Immature natural killer cell (primary cell): ENCODE measurements at regions not wholly inside any gene's neighbourhood (a gene's known extent, or its start where the extent isn't known, plus 50 kb on each side); places are given as distances from the start of the nearest gene placed in this dataset.

ENCODE experiments used
- DNase-seq, 3 donors: peaks; one replicate each; pipeline ENCODE4 v3.0.0; 2022; ENCODE audit warnings: mixed read lengths in 1 of 3
- H3K27ac Mint-ChIP-seq, 6 donors: one replicate each; pipeline ENCODE4 v1.8.0; 2020; ENCODE audit warnings: mixed read lengths in 6 of 6, mild to moderate bottlenecking in 5 of 6, inconsistent platforms in 4 of 6, moderate library complexity in 3 of 6
- H3K27me3 Mint-ChIP-seq, 3 donors: one replicate each; pipeline ENCODE4 v1.8.0; 2020 to 2021; ENCODE audit warnings: low read depth in 3 of 3, mild to moderate bottlenecking in 3 of 3, mixed read lengths in 3 of 3, moderate library complexity in 3 of 3, inconsistent platforms in 1 of 3
- H3K36me3 Mint-ChIP-seq, 3 donors: one replicate each; pipeline ENCODE4 v1.8.0; 2020; ENCODE audit warnings: mixed read lengths in 3 of 3, inconsistent platforms in 2 of 3, mild to moderate bottlenecking in 2 of 3
- H3K4me1 Mint-ChIP-seq, 2 donors: one replicate each; pipeline ENCODE4 v1.8.0; 2020; ENCODE audit warnings: inconsistent platforms in 2 of 2, mild to moderate bottlenecking in 2 of 2, mixed read lengths in 2 of 2, moderate library complexity in 1 of 2
- H3K4me3 Mint-ChIP-seq, 5 donors: one replicate each; pipeline ENCODE4 v1.8.0; 2020; ENCODE audit warnings: mild to moderate bottlenecking in 5 of 5, mixed read lengths in 5 of 5, inconsistent platforms in 3 of 5, moderate library complexity in 3 of 5
- H3K9me3 Mint-ChIP-seq, 6 donors: one replicate each; pipeline ENCODE4 v1.8.0; 2020; ENCODE audit warnings: mild to moderate bottlenecking in 6 of 6, mixed read lengths in 6 of 6, inconsistent platforms in 4 of 6, moderate library complexity in 3 of 6

DNA sequence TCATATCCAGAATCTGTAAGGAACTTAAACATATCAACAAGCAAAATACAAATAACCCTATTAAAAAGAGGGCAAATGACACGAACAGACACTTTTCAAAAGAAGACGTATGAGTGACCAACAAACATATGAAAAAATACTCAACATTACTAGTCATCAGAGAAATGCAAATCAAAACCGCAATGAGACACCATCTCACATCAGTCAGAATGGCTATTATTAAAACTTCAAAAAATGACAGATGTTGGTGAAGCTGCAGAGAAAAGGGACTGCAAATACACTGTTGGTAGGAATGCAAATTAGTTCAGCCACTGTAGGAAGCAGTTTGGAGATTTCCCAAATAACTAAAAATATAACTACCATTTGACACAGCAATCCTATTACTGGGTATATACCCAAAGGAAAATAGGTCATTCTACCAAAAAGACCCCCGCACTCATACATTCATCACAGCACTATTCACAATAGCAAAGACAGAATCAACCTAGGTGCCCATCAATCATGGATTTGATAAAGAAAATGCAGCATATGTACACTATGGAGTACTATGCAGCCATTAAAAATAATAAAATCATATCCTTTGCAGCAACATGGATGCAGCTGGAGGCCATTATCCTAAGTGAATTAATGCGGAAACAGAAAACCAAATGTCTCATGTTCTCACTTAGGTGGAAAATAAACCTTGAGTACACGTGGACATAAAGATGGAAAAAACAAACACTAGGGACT, 230.1 kb upstream of the RAB4A start:
- H3K4me3 Mint-ChIP-seq = no peak overlapping the region
- H3K36me3 Mint-ChIP-seq = peaks cover 3 to 4% (median 4%) of the 10 kb centered on the region in 3 donors
- peaks cover 0 to 2% (median under 1%) of the 10 kb centered on the region in 6 donors for H3K9me3 Mint-ChIP-seq
- no peak overlapping the region for H3K27ac Mint-ChIP-seq
- peaks cover 5 to 32% (median 11%) of the 10 kb centered on the region in 3 donors for H3K27me3 Mint-ChIP-seq
- no peak for DNase-seq
- H3K4me1 Mint-ChIP-seq = peaks cover 17 to 22% of the 10 kb centered on the region in 2 donors

DNA sequence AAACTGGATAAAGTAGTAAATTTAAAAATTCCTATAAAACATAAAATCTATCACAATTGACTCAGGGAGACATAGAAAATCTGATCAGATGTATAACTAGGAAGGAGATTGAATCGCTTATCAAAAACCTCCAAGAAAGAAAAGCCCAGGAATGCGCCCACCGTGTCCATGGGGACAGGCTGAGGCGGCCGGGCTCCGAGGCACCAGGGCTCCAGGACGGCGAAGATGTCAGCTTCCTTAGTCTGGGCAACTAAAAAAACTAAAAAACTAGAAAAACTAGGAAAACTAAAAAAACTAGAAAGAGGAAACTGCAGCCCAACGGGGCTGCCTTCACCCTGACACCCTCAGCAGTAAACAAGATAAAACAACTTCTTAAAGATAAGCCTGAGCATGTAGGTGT, 229.0 kb upstream of the RAB4A start:
- no peak for DNase-seq
- Mint-ChIP-seq H3K27me3 (peaks cover 5 to 32% (median 10%) of the 10 kb centered on the region in 3 donors), H3K27ac (no peak overlapping the region), H3K4me1 (peaks cover 5 to 10% of the 10 kb centered on the region in 2 donors), H3K4me3 (no peak overlapping the region), H3K9me3 (peaks cover 0 to 2% (median under 1%) of the 10 kb centered on the region in 6 donors), H3K36me3 (peaks cover 3 to 4% (median 4%) of the 10 kb centered on the region in 3 donors)

DNA sequence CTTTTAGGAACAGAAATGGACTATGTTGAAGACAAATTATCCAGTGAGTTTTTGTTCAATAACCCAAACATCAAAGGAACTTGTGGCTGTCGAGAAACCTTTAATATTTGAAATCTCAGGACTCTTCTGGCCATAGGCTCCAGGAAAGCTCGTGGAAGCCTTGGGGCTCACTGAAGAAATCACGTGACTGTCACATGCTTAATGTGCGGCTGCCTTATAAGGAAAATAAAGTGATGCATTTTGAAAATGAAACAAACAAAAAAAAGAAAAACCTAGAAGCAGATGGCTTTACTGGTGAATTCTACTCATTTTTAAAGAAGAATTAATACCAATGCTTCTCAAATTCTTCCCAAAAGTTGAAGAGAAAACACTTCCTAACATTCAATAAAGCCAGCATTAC, 228.4 kb upstream of the RAB4A start:
- H3K27ac Mint-ChIP-seq = no peak overlapping the region
- H3K27me3 Mint-ChIP-seq = peaks cover 5 to 36% (median 11%) of the 10 kb centered on the region in 3 donors
- H3K36me3 Mint-ChIP-seq = peaks cover 3 to 4% (median 4%) of the 10 kb centered on the region in 3 donors
- peaks cover 0 to 2% (median under 1%) of the 10 kb centered on the region in 6 donors for H3K9me3 Mint-ChIP-seq
- no peak overlapping the region for H3K4me3 Mint-ChIP-seq
- peaks cover 0 to 6% of the 10 kb centered on the region in 2 donors for H3K4me1 Mint-ChIP-seq
- no peak for DNase-seq

DNA sequence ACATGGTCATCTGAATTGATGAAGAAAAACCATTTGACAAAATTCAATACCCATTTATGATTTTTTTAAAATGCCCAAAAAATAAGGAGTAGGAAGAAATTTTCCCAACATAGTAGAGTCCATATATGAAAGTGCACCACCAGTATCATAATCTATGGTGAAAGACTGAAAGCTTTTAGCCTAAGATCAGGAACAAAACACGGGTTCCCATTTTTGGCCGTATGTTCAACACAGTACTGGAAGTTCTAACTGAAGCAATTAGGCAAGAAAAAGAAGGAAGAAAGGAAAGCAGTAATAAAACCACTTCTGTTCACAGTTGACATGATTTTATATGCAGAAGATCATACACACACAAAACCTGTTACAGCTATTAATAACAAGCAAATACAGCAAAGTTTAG, 227.8 kb upstream of the RAB4A start:
- Mint-ChIP-seq H3K36me3 (peaks cover 0 to 4% (median 4%) of the 10 kb centered on the region in 3 donors), H3K27ac (no peak overlapping the region), H3K4me3 (no peak overlapping the region), H3K4me1 (peaks cover 0 to 4% of the 10 kb centered on the region in 2 donors), H3K9me3 (peaks cover 0 to 4% (median under 1%) of the 10 kb centered on the region in 6 donors), H3K27me3 (peaks cover 5 to 34% (median 11%) of the 10 kb centered on the region in 3 donors)
- DNase-seq = no peak

DNA sequence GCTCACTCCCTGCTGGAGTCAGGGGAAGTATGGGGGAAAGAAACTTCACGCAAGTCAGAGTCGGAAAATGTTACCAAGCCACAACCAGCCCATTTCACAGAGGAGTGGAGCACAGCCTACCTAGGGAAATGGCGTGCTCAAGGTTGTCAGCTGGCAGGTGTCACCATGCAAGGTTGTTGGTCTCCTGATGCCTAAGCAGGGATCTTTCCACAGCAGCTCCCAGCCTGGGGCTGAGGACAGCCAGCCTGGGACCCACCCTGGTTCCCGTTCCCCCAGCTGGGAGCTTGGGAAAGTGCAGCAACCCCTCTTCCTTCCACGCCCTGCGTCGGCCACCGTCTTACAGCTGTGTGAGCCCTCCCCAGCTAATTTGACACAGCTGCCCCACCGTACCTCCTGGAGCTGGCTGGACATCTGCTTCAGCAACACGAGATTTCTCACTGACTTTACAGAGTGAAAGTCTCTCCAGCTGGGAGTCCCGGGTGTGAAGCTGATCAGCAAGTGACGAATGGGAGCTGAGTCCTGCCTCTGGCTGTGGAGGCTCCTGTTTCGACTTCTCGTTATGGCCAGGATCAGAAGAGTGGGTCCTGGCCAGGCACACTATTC, 224.6 kb upstream of the RAB4A start:
- Mint-ChIP-seq H3K27ac (no peak overlapping the region), H3K4me1 (no peaks in the 10 kb centered on the region), H3K9me3 (peaks cover 0 to 2% (median 0%) of the 10 kb centered on the region in 6 donors), H3K36me3 (peaks cover 0 to 4% (median 0%) of the 10 kb centered on the region in 3 donors), H3K4me3 (no peak overlapping the region), H3K27me3 (peaks cover 5 to 22% (median 5%) of the 10 kb centered on the region in 3 donors)
- DNase-seq = no peak

DNA sequence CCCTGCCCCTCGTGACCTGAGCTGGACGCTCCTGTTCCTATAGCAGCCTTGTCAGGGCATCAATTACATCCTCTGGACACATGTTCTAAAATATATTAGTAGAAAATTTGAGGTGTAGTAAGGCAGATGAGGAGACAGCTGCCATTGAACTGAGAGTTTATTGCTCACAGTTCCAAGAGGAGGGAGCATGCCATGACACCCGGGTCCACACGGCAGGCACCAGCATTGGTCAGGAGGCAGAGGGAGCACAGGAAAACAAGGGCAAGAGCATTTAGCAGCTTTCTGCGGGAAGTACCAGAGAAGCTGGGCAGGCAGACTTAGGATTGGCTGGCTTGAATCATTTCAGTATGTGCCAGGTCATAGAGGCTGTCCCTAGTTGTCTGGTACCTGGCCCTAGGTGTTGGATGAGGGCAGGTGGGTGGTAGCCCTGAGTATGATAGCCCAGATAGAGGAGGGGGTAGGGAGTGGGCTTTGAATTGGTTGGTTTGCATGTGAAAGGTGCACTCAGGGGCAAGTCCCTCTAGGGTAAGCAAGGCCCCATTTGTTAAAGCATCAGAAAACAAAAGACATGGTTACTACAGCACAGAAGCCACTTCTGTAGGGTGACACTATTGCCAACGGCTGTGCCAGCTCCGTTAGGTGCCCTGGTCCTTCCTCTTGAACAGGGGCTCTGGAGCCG, 223.6 kb upstream of the RAB4A start:
- Mint-ChIP-seq H3K4me3 (no peak overlapping the region), H3K27me3 (peaks cover 5 to 16% (median 5%) of the 10 kb centered on the region in 3 donors), H3K4me1 (no peaks in the 10 kb centered on the region), H3K27ac (no peak overlapping the region), H3K9me3 (peaks cover 0 to 5% (median 0%) of the 10 kb centered on the region in 6 donors), H3K36me3 (peaks cover 0 to 4% (median 0%) of the 10 kb centered on the region in 3 donors)
- DNase-seq = no peak

DNA sequence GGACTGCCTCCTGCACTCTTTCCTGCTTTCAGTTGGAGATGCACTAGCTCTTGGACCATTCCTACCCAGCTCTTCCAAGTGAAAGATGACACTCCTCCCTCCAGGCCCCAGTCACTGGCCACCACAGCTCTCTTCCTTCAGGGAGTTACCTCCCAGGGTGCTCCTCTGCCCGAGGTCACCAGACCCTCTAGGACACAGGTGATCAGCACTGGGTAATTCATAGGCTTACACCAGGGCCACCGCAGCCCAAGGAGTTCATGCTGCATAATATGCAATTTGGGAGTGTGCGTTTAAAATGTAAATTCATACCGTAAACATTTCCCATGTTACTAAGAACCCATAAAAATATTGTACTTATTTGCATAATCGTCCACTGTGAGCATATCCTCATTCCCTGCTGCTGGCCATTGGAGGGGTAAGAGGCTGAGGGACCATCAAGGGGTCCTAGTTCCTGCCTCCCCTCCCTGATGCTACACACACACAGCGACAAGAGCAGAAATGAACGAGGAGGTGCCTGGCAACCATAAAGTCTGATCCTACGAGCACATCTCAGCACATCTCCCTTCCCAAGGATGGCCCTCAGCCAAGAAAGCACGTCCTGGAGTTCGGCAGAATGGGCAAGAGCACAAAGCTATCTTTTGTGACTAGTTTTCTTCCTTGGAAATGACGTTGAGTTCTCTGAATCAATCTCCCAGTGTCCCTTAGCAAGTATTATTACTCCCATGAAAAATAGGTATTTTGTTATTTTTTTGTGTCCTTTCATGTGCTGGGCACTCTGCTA, 222.9 kb upstream of the RAB4A start:
- no peaks in the 10 kb centered on the region for H3K4me1 Mint-ChIP-seq
- no peak for DNase-seq
- H3K36me3 Mint-ChIP-seq = peaks cover 0 to 4% (median 0%) of the 10 kb centered on the region in 3 donors
- H3K9me3 Mint-ChIP-seq = peaks cover 0 to 5% (median 0%) of the 10 kb centered on the region in 6 donors
- H3K4me3 Mint-ChIP-seq = no peak overlapping the region
- H3K27me3 Mint-ChIP-seq = peaks cover 5 to 16% (median 5%) of the 10 kb centered on the region in 3 donors
- H3K27ac Mint-ChIP-seq = no peak overlapping the region

DNA sequence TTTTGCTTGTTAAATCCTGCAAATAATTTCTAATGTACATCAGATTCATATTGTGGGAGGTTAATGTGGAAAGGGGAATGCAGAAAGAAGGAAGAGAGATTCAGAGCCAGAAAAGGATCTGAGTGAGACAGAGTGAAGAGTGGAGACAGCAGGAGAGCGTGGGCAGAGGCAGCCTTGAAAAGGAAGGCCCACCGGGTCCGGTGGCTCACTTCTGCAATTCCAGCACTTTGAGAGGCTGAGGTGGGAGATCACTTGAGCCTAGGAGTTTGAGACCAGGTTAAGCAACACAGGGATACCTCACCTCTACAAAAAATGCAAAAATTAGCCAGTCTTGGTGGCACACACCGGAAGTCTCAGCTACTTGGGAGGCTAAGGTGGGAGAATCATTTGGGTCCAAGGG, 222.0 kb upstream of the RAB4A start:
- peaks cover 0 to 4% (median 0%) of the 10 kb centered on the region in 3 donors for H3K36me3 Mint-ChIP-seq
- peaks cover 5 to 15% (median 7%) of the 10 kb centered on the region in 3 donors for H3K27me3 Mint-ChIP-seq
- H3K27ac Mint-ChIP-seq = no peak overlapping the region
- H3K4me1 Mint-ChIP-seq = no peaks in the 10 kb centered on the region
- H3K9me3 Mint-ChIP-seq = peaks cover 0 to 5% (median 0%) of the 10 kb centered on the region in 6 donors
- DNase-seq = no peak
- H3K4me3 Mint-ChIP-seq = no peak overlapping the region

DNA sequence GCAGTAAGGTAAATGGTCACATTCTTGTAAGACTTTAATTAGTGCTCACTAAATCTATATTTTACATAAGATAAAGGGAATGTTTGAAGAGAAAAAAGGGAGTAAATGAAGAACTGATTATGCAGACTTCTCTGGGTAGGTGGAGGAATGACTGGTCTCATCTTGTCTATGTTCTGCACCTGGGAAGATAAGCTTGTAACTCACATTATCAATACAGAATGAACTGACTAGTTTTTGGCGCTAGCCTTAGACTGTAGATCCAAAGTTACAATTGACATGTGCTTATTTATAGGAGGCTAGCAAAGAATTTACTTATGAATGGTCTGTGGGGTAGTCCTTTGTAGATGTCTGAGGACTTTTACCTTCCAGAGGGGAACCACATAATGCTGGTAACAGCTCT, 214.9 kb upstream of the RAB4A start:
- H3K27ac Mint-ChIP-seq = no peak overlapping the region

DNA sequence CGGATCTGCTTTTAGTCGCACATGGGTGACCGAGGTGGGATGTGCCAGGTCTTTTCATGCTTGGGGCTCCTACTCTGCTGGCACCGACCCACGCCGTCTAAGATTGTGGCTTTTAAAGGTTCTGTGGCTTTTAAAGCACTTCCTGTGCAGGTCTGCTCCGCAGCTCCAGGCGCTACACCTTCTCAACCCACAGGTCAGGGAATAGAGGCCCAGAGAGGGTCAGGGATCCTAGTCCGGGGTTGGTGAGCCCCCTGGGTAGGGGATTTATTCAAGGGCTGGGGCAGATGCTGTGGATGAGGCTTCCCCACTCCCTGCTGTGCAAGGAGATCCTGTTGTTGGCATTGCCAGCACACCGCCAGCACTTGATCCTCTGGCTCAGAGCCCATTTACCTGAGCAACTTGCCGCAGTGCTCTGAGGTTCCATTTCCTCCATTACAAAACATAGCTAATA, 212.8 kb upstream of the RAB4A start:
- DNase-seq = peak in 2 of 3 donors; percentile 6 to 8
- peaks cover 3 to 11% (median 7%) of the 10 kb centered on the region in 3 donors for H3K27me3 Mint-ChIP-seq
- no peaks in the 10 kb centered on the region for H3K36me3 Mint-ChIP-seq
- H3K27ac Mint-ChIP-seq = no peak overlapping the region
- no peak overlapping the region for H3K4me3 Mint-ChIP-seq
- H3K9me3 Mint-ChIP-seq = no peaks in the 10 kb centered on the region
- peaks cover 13 to 23% of the 10 kb centered on the region in 2 donors for H3K4me1 Mint-ChIP-seq

More for the DNA sequence above, 214.9 kb upstream of the RAB4A start:
- Mint-ChIP-seq H3K27me3 (peaks cover 2 to 11% (median 4%) of the 10 kb centered on the region in 3 donors), H3K36me3 (no peaks in the 10 kb centered on the region), H3K9me3 (peaks cover 0 to 5% (median 0%) of the 10 kb centered on the region in 6 donors), H3K4me1 (peaks cover 13 to 23% of the 10 kb centered on the region in 2 donors), H3K4me3 (no peak overlapping the region)
- no peak for DNase-seq

DNA sequence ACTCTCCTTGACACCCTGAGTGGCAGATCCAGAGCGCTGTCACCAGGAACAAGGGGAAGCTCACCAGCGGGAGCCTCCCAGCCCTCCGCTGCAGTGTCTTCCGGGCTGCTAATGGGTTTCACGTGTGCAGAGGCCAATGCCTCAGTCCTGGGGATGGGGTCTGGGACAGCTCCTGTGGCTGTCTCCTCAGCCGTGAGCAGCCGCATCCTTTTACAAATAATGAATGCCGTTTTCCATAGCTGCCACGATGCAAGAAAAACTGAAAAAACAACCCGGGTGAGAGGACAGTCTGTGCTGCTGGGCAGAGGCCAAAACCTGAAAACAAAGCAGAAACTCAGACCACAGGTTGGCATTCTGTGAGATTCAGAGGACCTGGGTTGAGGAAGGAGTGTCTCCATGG, 212.2 kb upstream of the RAB4A start:
- Mint-ChIP-seq H3K36me3 (no peaks in the 10 kb centered on the region), H3K27me3 (peaks cover 3 to 12% (median 8%) of the 10 kb centered on the region in 3 donors), H3K4me3 (no peak overlapping the region), H3K27ac (no peak overlapping the region), H3K9me3 (no peaks in the 10 kb centered on the region), H3K4me1 (peaks cover 13 to 23% of the 10 kb centered on the region in 2 donors)
- no peak for DNase-seq

DNA sequence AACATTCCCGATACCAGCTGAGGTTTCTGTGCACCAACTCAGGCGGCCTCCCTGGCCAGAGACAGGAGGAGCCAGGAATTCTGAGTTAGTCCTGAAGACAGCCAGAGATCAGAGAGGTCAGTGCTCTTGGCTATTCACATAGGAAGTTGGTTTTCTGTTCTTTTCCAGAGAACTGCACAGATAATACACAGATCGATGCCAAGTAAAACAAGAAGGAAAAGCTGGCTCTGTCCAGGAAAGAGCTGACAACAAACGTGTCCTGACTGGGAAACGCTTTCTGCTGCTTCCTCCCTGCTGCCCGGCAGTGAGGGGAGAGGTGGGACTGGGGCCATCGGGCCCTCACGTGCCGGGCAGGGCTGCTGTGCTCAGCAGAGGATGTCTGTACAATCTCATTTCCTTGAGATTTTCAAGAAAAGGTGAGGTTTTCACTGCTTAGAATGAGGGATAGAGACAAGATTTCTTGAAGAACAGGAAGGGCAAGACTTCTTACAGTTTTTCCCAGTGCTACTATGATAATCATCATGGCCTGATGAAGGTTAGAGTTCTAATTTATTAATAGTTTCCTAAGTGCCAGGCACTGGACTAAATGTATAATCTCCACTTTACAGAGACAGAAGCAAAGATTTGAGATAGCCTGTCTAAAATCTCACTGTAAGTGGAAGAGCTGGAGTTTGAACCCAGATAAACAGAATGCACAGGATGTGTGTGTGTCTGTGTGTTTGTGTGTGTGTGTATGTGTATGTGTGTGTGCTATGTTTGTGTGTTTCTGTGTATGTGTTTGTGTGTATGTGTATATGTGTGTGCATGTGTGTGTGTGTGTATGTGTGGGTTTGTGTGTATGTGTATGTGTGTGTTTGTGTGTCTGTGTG, 211.0 kb upstream of the RAB4A start:
- H3K27ac Mint-ChIP-seq = no peak overlapping the region
- no peak overlapping the region for H3K4me3 Mint-ChIP-seq
- DNase-seq = no peak
- no peaks in the 10 kb centered on the region for H3K9me3 Mint-ChIP-seq
- no peaks in the 10 kb centered on the region for H3K36me3 Mint-ChIP-seq
- peaks cover 3 to 14% (median 8%) of the 10 kb centered on the region in 3 donors for H3K27me3 Mint-ChIP-seq
- H3K4me1 Mint-ChIP-seq = peaks cover 13 to 23% of the 10 kb centered on the region in 2 donors
